ENCODE measurements at regions not wholly inside any gene's neighbourhood (a gene's known extent, or its start where the extent isn't known, plus 50 kb on each side); places are given as distances from the start of the nearest gene placed in this dataset.
"Not testable (repeated sequence)": the region's sequence is repeated elsewhere in the genome, so short reads cannot be mapped to it uniquely, and the experiment has no call there.

DNA sequence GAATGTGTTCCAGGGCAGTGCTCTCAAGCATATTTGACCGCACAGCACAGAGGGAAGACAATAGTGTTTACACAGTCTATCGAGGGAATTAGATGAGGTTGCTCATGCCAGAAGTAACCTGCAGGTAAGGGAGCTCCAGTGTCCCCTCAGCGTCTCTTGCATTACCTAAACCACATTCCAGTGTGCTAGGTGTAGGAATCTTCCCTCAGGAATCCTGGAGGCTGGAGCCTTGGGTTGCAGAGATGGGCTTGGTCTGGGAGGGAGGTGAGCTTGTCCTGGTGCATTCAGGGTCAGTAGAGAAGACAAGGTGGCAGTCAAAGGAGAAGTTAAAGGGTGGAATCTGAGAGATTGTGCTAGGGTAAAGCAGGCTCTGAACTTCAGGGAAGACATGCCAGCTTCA lies 56.3 kb downstream of the SOX14 start:
- DNase-seq (ENCODE audit: low read depth in 2 of 2): no peak

DNA sequence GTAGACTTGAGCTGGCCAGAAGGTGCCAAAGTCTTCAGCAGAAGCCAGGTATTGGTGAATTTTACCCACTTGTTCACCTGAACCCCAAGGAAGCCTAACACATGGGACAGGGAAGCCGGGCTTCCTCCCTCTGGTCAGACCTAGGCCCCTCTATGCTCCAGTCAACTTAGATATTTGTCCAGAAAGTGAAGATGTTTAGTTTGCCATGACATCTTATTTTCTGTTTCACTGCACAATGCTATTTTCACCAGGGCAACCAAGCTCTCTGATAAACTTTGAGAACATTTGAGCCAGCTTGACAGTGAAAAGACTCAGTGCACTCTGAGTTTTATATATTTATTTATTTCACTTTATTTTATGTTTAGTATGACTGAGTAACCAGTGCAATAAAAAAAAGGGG lies 71.0 kb downstream of the SOX14 start:
- DNase-seq (ENCODE audit: low read depth in 2 of 2): no peak

DNA sequence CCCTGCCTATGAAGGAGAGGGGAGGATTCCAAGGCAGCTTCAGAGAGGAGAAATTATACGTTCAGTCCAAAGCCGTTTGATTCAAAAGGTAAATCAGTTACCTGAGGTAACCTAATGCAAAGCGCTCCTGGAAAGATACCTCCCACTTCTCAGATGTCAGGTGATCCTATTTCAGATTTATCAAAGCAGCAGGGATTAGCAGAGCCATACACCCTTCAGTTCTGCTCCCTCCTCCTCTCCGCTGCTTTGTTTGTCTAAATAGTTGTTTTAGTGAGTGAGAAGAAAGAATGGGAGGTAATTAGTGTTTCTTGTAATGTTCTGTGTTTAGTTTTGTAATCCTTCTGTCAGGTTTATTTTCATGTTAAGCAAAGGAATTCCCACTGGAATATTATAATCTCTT lies 81.1 kb downstream of the SOX14 start:
- no peak for DNase-seq (ENCODE audit: low read depth in 2 of 2)

DNA sequence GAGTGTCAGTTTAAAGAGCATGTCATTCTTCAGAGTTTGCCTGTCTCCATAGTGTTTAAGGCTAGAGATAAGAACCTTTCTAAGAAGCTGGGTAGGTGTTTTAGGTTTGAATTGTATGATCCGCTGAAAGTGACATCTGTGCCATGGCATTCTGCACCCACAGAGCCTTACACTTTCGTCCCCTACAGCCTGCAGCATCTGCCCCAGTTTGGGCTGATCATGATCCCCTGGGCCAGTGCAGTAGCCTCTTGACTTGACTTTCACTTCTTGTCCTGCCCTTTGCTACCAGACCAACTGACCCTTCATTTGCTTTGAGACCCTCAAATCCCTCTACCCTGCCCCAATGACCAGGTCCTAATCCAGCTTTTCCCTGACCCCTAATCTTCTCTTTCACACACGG lies 81.6 kb downstream of the SOX14 start:
- DNase-seq (ENCODE audit: low read depth in 2 of 2): no peak

DNA sequence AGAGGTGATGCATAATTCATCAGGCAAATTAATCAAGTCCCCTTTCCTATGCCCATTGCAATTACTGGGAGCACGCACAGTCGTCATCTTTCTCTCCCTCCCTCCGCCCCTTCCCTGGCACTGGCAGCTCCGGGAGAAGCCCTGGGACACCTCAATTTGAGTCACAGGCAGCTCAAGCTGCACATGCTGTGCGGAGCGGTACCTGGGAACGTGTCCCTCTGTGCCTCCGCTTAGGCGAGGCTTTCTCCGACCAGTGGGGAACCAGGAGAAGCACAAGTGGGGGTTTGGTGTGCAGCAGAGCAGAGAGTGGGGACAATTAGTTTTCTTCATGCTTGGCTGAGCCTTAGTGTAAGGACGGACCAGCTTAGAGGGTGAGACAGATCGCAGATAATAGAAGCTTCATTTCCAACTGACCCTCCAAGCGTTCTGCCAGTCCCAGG lies 88.3 kb downstream of the SOX14 start:
- no peak for DNase-seq (ENCODE audit: low read depth in 2 of 2)

DNA sequence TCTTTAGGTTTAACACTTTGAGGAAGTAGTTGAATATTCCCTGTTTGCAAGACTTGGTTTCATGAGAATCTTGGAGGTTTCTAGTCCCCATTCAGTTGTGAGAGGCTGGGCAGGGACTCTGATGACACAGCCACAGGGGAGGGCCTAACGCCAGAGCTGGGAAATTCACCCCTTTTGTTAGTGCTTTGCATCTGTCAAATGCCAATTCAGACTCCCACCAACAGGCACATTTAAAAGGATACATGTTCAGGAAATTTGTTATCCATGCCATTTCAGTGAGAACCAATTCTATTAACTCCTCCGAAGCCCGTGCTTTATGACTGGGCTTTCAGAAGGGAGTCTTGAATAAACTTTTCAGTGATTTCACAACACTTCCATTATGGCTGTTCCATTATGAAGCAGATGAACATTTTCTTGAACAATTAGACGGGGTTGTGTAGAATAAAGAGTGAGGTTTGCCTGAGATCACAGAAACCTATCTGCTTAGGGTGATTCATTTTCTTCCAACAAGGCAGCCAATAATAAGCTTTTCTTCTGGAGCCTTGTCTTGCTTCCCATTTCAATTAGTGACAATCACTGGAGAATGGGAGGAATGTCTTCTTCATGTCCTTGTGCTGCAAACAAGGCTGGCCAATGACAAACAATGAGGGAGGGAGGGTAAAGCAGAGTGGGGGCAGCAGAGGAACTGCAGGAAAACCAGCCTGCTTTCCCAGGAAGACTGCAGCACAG lies 90.6 kb downstream of the SOX14 start:
- DNase-seq (ENCODE audit: low read depth in 2 of 2): no peak

DNA sequence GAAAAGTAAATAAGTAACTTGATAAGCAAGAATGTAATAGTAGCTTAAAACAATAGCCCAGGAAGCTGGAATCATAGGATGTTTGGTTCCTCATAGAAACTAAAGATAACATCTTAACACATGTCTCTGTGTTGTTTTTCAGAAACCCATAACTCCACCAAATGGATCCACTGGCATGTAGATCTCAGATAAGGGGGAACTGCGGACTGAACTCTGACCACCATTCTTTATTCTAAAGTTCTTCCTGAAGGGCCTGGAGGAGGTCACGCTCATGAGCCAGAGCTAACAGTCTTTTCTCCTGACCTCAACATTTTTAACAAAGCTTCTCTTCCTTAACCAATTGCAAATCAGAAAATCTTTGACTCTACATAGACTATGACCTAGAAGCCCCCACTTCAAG lies 101.9 kb downstream of the SOX14 start:
- no peak for DNase-seq (ENCODE audit: low read depth in 2 of 2)

DNA sequence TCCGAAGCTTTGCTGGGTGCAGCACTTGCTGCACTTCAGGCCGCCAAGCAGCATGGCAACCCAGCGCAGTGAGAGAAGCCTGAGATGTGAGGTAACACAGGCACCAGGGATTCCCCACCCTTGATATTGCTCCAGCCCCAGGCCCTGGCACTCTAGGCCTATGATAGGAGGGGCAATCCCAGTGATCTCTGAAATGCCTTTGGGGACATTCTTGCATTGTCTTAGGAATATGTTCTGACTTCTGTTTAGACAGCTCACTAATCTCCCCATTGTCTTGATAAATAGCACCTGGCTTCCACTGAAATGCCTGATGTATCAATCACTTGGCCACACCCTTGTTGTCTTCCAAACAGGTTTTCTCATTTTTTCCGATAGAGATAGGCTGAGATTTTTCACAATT lies 102.8 kb downstream of the SOX14 start:
- DNase-seq (ENCODE audit: low read depth in 2 of 2): no peak

DNA sequence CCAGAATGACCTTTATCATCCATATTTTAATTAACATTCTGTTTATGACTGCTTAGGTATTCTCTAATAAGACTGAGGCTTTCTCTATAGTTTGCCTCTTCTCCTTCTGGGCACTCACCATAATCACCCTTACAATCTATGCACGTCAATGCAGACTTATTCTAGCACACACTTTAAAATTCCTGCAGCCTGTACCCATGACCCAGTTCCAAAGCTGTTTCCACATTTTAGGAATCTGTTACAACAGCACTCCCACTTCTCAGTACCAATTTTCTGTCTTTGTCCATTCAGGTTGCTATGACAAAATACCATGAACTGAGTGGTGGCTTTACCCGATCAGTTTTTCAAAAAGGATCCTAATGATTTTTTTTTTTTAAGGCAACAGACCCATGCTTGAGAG lies 103.5 kb downstream of the SOX14 start:
- DNase-seq (ENCODE audit: low read depth in 2 of 2): no peak

DNA sequence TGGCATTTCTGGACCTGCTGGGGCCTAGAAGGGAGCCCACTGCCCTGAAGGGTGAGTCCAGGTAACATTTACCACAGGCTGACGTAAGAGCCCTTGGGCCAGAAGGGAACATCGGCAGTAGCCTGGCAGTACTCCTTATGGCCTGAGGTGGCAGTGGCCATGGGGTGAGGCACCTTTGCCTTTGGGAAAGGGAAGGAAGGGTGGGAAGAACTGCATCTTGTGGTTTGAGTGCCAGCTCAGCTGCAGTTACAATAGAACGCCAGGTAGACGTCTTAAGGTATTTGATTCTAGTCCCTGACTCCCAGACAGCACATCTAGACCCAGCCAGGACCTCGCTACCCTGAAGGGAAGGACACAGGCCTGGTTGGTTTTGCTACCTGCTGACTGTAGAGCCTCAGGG lies 104.9 kb downstream of the SOX14 start:
- no peak for DNase-seq (ENCODE audit: low read depth in 2 of 2)

DNA sequence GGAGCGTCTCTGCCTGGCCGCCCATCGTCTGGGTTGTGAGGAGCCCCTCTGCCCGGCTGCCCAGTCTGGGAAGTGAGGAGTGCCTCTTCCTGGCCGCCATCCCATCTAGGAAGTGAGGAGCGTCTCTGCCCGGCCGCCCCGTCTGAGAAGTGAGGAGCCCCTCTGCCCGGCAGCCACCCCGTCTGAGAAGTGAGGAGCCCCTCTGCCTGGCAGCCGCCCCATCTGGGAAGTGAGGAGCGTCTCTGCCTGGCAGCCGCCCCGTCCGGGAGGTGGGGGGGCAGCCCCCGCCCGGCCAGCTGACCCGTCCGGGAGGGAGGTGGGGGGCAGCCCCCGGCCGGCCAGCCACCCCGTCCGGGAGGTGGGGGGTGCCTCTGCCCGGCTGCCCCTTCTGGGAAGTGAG lies 108.5 kb downstream of the SOX14 start:
- not testable (repeated sequence) for DNase-seq (ENCODE audit: low read depth in 2 of 2)

DNA sequence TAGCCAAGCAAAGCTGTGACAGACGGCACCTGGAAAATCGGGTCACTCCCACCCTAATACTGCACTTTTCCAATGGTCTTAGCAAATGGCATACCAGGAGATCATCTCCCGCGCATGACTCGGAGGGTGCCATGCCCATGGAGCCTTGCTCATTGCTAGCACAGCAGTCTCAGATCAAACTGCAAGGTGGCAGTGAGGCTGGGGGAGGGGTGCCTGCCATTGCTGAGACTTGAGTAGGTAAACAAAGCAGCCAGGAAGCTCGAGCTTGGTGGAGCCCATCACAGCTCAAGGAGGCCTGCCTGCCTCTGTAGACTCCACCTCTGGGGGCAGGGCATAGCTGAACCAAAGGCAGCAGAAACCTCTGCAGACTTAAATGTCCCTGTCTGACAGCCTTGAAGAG lies 113.1 kb upstream of the CLDN18 start:
- not testable (repeated sequence) for DNase-seq (ENCODE audit: low read depth in 2 of 2)

DNA sequence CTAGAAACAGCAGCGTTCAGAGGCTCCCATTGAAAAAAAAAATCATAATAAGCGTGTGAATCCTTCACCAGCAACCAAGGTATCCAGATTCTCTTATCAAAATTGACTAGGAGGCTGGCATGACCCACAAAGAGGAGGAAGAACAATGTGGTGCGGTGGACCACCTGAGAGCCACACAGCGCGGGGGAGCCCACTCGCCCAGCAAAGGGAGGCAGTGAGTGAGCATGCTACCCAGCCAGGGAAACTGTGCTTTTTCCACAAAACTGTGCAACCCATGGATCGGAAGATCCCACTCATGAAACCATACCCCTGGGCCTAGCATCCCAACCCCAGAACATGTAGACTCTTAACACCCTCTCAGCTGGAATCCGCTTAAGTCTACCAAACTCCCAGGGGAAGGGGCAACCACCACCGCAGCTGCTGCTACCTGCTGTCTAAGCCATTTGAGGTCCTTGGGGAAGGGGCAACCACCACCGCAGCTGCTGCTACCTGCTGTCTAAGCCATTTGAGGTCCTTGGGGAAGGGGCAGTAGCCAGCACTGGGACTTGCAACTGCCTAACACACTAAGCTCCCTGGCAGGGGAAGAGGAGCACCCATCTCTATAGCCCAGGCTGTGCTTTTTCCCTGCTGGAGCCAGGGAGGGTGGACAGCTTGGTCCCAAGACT lies 102.8 kb upstream of the CLDN18 start:
- no peak for DNase-seq (ENCODE audit: low read depth in 2 of 2)

DNA sequence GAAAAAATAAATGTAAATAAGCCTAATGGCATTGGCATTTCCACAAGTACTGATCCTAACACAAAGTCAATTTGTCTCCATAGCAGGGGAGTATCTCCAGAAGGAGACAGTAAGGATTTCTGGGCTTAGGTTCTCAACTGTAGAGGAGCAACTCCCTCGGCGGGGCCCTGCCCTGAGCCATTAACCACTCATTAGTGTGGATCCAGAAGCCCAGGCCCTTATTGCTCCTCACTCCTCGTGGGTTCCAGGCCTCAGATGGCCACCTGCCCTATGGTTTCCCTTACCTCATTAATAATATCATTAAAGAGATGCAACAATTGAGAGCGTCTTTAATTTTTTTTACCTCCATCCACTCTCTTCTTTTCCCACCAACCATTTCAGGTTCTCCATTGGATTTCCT lies 85.3 kb upstream of the CLDN18 start:
- no peak for DNase-seq (ENCODE audit: low read depth in 2 of 2)

DNA sequence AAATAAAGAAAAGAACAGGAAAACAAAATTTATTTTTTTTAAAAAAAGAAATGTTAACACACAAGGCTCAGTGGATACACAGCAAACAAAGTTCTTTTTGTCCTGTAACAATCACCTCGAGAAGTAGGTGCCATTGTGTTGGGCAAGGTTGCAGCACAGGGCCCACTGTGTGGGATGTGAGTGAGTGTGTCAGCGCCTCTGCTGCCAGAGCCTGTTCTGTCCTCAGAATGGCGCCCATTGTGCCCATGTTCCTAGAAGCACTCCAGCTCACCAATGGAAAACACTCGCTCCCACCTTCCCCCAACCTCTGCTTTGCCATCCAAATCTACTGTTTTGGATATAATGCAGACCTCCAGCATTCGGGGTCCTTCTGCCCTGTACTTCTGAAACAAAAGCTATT lies 84.9 kb upstream of the CLDN18 start:
- DNase-seq (ENCODE audit: low read depth in 2 of 2): no peak

DNA sequence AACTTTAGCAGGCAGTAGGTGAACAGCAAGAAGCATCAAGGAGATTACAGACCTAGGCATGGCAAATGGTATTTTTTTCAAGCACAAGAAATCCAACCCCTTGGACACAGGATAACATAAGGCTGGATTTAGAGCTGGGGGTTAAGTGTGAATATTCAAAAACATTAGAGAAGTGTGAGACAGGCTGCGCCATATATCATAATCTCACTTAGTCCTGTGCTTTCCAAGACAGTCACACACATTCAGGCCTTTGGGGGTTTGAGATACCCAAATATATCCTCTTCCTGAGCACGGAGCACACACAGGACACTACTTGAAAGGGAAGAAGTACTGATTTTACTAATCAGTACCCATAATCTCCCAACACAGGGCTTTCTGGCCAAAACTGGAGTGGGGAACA lies 83.0 kb upstream of the CLDN18 start:
- no peak for DNase-seq (ENCODE audit: low read depth in 2 of 2)

DNA sequence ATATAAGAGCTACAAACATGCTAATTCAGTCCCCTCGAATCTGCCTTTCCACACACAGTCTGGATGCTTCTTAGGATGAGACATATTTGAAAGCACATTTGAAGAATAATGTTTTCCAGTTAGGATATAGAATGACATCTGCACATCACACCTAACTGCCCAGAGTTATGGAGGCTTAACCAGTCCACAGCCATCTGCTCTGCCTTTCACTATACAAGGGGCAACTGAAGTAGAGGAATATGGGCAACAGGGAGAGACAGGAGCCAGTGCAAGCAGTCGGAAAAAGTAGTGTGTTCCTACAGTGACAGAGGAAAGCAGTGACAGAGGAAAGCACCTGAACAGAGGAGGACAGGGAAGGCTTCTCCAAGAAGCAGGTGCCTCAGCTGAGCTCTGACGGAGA lies 79.0 kb upstream of the CLDN18 start:
- no peak for DNase-seq (ENCODE audit: low read depth in 2 of 2)

DNA sequence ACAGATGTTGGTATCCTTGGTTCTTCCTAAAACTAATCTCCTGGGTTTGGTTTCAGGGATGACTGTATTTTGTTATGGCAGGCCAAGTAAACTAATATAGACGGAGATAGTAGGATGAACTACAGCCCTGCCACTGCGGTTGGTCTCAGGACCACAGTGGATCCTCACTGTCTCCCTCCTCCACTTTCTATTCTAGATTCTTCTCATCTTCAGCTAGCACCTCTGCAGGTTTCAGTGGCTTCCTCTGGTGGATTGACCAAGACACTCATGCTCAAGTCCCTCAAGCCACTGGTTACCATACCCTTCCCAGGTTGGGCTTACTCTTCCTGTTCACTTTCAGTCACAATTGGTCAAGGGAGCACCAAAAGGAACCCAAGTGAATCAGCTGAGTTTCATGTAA lies 71.1 kb upstream of the CLDN18 start:
- DNase-seq (ENCODE audit: low read depth in 2 of 2): no peak

DNA sequence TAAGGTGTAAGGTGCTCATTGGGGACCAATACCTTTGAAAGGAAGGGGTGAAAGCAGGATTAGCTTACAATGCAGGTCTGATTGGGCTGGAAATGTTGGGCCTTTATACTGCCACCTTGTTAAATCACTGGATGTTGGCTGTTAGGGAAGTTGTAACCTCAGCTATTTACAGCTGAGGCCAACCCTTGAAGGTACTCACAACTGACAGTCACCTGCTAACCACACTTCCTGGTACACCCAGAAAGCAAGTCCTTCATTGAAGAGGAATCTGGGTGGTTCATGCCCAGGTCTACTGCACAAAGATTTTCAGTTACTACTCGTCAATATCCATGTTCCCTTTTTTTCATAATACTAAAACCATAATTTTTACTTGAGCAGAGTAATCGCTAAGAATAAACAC lies 65.4 kb upstream of the CLDN18 start:
- no peak for DNase-seq (ENCODE audit: low read depth in 2 of 2)

DNA sequence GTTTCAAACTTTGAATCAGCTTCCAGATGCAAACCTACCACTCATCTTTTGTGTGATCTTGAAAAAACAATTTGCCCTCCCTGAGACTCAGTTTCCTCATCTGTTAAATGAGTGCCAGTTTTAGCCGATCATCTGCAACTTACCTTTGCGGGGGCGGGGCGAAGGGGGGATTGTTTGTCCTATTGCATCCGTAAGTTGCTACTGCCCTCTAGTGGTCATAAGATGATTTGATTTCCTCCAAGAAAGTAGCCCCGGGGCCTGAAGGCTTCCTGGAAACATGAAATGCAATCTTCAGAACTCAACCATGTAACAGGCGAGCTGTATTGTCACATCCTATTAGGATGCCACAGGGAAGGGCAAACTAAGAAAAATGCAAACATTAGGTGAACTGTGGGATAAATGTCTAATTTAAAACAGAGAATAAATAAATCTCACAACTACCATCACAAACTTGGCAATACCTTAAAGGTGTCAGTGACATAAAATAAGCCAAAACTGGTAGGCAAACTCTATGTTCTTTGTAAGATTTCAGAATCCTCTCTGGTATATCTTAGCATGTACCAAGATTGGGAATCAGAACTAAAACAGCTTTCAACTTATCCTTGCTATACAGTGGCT lies 63.5 kb upstream of the CLDN18 start:
- peak; percentile 10 to 34 for DNase-seq (ENCODE audit: low read depth in 2 of 2)

DNA sequence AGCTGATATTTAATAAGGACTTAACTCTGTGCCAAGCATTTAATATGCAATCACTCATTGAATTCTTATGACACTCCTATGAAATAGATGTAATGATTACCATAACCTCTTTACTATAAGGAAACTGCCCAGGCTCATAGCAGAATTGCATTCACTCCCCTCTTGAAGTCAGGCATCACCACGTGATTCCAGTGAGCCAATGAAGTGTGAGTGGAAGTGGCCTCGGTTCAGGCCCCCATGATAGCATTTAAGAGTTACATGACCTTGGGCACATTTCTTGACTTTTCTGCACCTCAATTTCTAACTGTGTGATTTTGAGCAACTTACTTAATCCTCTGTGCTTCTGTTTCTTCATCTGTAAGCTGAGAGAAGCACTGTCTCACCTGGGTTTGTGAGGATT lies 62.8 kb upstream of the CLDN18 start:
- DNase-seq (ENCODE audit: low read depth in 2 of 2): no peak

DNA sequence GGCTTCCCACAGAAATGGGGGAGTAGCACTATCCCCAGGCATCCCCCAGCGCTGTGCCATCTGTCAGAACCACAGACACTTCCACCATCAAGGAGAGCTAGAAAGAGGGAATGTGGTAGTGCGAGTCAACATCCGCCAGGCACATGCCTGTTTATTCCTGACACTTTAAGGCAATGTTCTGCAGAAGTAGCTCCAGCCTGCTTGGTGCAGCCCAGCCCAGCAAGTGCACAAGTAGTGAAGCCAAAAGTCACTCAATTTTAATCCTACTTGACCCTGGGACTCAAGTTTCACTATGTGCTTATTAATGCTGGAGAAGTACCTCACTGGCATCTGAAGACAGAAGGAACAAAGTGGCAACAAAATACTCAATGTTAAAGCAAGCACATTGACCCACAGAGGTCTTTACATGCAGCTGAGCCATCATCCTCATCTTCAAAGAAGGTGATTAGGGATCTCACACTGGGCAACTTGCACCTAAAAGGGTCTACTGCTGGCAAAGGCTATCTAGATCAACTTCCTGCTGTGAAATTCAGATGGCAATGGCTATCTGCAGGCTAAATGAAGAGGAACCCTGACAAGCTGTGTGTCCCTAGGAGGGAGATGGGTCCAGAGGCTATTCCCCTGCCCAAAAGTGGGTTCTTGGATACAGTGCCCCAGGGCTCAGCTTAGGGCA lies 61.4 kb upstream of the CLDN18 start:
- no peak for DNase-seq (ENCODE audit: low read depth in 2 of 2)

DNA sequence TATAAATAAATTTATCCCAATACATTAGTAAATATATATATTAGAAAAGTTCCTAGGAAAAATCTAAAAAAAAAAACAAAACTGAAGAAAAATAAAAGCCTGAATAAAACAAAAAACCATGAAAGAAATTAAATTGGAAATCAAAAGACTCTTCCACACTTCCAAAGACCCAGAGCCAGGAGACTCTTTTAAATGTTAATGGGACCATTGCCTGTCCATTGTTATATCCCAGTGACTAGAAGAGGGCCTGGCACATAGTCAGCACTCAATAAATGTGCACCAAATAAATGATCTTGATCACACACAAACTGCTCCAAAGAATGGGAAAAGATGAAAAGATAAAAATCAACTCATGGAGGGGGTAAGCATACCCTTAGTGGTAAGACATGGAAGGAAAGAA lies 51.3 kb upstream of the CLDN18 start:
- DNase-seq (ENCODE audit: low read depth in 2 of 2): no peak
